NCI-H1930 (cell line): ENCODE measurements at regions not wholly inside any gene's neighbourhood (a gene's known extent, or its start where the extent isn't known, plus 50 kb on each side); places are given as distances from the start of the nearest gene placed in this dataset.
"Not testable (repeated sequence)": the region's sequence is repeated elsewhere in the genome, so short reads cannot be mapped to it uniquely, and the experiment has no call there.

Experiments used
- DNase-seq, 2 experiments: peaks; one replicate each; lab custom pipeline; 2025; lab: John Stamatoyannopoulos, UW

- no peak for DNase-seq
Measured at GRCh38 chr3:166446291-166446690, 609.1 kb upstream of the BCHE start.

GRCh38 chr3:166445865-166446264 is 608.6 kb upstream of the BCHE start:
- no peak for DNase-seq

GRCh38 chr3:166444756-166445155 is 607.5 kb upstream of the BCHE start:
- no peak for DNase-seq

- DNase-seq = no peak
Measured at GRCh38 chr3:166444336-166444735, 607.1 kb upstream of the BCHE start.

GRCh38 chr3:166435469-166436057 is 598.3 kb upstream of the BCHE start:
- no peak for DNase-seq

GRCh38 chr3:166433060-166433459 is 595.8 kb upstream of the BCHE start:
- no peak for DNase-seq

GRCh38 chr3:166425900-166426611 is 588.8 kb upstream of the BCHE start:
- DNase-seq = no peak

- DNase-seq = no peak
Measured at GRCh38 chr3:166425021-166425420, 587.8 kb upstream of the BCHE start.

- DNase-seq = not testable (repeated sequence)
Measured at GRCh38 chr3:166423824-166424513, 586.7 kb upstream of the BCHE start.

DNA sequence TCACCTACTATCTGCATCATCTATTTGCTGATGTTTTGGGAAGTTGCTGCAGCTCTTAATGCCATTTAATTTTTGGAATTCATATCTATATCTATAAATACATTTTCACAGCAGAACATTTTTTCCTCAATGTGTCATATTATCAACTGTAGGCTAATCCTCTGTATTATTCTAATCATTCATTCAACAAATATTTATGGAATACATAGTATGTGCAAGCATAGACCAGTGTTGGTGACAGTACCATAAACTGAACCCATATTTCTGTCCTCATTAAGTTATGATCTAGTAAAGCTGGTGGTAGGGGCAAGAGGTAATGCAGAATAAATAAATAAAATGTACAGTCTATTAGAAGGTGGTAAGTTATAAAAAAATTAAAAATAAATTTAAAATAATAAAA is 585.3 kb upstream of the BCHE start:
- no peak for DNase-seq

DNA sequence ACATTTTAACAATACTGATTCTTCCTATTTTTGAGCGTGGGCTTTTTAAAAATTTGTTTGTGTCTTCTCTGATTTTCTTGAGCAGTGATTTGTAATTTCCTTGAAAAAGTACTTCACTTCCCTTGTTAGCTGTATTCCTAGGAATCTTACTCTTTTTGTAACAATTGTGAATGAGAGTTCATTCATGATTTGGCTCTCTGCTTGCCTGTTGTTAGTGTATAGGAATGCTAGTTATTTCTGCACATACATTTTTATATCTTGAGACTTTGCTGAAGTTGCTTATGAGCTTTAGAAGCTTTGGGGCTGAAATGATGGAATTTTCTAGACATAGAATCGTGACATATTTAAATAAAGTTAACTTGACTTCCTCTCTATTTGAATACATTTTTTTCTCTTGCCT is 582.8 kb upstream of the BCHE start:
- no peak for DNase-seq

DNA sequence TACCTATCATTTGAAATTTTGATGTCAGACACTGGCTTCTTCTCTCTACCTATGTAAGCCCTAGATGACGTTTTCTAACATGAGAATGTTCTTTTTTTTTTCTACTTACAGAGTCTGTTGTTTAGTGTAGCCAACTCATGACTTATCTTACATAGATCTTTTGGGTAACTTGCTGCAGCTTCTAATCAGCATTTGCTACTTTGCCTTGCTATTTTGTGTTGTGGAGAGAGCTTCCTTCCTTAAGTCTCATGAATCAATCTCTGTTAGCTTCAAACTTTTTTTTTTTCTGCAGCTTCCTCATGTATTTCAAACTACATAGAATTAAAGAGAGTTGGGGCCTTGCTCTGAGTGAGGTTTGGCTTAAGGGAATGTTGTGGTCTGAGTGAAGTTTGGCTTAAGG is 568.7 kb upstream of the BCHE start:
- DNase-seq = no peak

GRCh38 chr3:166405465-166405864 is 568.2 kb upstream of the BCHE start:
- DNase-seq = no peak

DNA sequence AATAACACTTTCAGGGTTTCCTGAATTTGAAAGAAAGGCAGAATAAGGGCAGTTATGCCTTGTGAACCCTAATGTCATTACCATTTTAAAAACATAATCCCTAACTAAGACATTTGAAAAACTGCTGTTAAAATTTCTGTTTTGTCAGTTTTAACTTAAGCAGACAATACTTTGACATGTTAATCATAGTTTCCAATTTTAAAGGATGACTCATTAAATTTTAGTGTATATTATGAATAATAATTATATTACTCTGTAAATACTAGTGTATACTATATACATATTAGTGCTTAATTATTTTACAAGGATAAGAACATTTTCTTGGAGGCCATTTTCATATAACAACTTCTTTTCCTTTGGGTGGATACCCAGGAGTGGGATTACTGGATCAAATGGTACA is 553.1 kb upstream of the BCHE start:
- no peak for DNase-seq

DNA sequence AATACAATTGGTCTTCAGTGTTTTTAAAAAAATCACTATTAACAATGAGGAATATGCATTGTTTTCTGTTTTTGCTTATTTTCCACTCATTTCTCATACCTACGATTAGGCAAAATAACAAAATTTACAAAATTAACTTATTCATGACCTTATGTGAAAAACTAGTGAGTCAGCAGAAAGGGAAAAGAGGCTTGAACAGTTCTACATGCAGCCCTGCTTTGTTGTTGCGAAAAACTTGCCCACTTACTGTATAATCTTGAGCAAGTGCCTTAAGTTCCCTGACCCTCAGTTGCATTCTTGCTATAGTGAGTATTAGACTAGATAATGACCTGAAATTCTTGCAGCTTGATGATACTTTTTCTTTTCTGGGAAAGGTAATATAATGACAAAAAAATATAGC is 551.1 kb upstream of the BCHE start:
- no peak for DNase-seq

DNA sequence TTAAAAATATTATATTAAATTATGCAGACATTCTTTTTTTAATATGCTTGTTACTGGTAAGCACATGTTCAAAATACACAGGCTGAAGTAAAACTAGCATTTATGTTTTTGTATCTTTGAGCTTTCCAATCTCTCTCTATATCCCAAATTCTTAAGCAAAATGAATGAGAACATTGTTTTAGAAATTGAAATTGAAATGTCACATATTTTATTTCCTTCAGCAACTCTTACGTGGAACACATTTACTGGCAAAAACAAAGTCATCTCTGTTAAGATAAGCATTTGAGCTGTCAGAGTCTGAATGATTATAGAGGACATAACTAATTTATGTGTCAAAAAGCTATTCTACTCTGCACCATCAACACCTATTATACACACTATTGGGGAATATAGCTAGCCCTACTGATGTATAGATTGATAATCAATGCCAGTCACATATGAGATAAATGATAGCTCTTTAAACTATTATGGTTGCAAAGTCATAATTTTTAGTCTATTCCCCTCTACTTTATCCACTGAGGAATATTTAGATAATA is 535.4 kb upstream of the BCHE start:
- DNase-seq = no peak

DNA sequence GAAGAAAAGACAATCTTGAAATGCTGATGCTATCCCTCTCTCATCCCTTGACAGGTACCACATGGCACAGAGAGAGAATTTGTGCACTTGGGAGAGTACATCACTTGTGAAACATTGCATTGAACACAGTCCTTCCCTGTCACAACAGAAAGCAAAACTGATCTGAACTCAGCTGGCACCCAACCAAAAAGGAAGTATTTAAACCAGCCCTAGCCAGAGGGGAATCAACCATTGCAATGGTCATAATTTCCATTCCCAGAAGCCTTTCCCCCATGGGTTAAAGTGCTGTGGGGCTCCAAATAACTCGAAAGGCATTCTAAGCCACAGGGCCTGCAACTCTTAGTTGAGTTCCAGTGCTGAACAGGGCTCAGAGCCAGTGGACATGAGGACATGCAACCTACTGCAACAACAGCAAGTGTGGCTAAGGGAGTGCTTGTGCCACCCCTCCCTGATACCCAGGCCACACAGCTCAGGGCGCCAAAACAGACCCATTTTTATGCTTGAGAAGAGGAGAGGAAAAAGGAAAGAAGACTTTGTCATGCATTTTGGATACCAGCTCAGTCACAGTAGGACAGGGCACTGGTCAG is 530.8 kb upstream of the BCHE start:
- no peak for DNase-seq

DNA sequence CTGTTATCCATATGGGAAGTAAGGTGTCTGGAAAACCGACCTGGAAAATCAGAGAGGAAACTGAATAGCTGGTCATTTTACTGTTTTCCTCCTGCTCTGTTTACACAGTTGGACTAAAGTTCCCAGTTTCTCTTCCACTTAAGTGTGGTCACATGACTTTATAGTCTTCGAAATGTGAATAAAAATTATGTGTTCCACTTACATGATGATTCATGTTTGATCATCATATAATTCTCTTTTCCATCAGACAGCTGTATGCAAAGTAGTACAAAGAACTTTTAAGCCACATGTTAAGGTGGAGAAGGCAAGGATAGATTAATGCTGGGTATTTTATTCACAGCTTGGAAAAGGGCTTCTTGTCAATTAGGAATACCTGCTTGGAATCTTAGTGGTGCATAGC is 525.5 kb upstream of the BCHE start:
- DNase-seq = no peak

GRCh38 chr3:166360720-166361119 is 523.5 kb upstream of the BCHE start:
- DNase-seq = no peak

DNA sequence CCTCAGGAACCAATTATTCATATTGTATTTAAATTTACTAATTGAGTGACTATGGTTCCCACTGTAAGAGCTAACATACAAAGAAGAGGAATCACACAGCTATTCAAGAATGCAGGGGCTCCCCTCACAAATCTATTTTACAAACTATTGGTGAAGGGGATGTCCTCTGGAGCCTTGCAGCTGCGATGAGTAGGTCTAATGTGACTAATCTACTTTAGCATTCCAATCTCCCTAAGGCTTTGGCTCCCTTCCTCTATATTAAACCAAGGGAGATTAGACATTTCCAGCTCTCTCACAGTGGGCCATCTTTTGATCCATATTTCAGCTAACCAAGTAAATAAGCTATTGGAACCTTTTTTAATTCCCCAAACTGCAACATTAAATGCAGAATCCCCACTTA is 514.2 kb upstream of the BCHE start:
- no peak for DNase-seq

DNA sequence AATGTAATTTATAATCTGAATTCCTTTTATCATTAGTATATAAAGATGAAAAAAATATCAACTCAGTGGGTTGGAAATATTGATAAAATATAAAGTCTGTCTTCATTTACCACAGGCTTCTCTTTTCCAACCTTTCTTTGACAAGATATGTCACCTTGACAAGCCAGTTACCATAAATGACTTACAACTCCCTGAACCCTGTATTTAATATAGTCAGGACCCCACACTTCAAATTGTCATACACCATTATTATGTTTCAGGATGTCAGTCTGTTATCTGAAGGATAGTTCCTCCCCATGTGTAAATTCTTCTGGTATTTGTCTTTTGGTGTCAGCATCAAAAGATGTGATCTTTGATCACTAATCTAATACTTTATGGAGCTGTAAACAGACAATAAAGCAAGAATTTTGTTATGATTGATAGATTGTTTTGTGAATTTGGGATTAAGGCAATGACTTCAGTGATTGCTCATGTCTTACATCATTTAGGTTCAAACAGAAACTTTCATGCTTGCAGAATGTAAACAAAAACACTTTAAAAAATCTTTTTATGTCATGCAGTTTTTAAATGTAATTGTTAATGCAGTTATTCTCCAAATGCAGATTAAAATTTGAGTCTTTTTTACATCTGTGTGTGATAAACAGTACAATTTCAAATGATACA is 503.5 kb upstream of the BCHE start:
- no peak for DNase-seq

DNA sequence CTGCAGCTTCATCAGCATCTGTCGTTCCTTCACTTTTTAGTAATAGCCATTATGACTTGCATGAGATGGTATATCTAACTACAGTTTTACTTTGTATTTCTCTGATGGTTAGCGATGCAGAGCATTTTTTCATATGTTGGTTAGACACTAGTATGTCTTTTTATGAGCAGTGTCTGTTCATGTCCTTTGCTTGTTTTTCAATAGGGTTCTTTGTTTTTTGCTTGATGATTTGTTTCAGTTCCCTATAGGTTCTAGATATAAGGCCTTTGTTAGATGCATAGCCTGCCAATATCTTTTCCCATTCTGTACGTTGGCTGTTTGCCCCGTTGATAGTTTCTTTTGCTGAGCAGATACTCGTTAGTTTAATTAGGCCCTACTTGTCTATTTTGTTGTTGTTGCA is 487.2 kb upstream of the BCHE start:
- DNase-seq = no peak
